Dedifferentiated amniotic fluid mesenchymal stem cell (primary cell): ENCODE measurements at regions not wholly inside any gene's neighbourhood (a gene's known extent, or its start where the extent isn't known, plus 50 kb on each side); places are given as distances from the start of the nearest gene placed in this dataset.

Experiments
- DNase-seq: peaks from one replicate; pipeline ENCODE4 v3.0.0-alpha.2; 2016; ENCODE audit errors: extremely low spot score

DNA sequence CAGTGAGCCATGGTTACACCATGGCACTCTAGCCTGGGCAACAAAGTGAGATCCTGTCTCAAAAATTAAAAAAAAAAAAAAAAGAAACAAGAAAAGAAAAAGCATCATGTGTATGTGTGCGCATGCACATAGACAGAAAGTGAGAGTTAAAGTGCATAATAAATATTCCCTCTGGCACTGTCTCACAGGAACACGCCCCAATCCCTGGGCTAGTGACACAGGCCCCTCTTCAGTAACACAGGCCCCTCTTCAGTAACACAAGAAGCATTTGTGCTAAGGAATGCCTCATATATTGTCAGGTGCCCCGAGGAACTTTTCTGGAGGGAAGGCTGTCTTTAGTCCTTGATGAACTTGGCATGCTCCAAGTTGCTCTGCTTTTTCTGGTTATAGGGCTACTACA lies 57.5 kb downstream of the RPL27A start:
- DNase-seq = no peak

DNA sequence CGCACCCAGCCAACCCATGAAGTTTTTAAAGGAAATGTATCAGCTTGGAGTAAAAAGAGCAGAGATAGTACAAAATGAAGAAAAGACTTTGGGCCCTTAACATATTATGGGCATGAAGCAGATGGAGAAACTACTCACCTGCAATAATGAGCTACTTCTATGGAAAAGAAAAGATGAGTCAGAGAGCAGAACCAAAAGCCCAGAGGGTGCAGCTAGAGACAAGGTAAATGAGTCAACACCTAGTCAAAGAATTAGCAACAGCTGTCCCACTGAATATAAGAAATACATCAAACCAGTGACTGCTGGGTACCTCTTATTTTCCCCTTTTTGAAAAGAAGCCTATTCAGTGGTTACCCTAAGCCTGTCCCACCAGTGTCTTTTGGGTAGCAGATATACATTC lies 61.8 kb downstream of the RPL27A start:
- DNase-seq = no peak

DNA sequence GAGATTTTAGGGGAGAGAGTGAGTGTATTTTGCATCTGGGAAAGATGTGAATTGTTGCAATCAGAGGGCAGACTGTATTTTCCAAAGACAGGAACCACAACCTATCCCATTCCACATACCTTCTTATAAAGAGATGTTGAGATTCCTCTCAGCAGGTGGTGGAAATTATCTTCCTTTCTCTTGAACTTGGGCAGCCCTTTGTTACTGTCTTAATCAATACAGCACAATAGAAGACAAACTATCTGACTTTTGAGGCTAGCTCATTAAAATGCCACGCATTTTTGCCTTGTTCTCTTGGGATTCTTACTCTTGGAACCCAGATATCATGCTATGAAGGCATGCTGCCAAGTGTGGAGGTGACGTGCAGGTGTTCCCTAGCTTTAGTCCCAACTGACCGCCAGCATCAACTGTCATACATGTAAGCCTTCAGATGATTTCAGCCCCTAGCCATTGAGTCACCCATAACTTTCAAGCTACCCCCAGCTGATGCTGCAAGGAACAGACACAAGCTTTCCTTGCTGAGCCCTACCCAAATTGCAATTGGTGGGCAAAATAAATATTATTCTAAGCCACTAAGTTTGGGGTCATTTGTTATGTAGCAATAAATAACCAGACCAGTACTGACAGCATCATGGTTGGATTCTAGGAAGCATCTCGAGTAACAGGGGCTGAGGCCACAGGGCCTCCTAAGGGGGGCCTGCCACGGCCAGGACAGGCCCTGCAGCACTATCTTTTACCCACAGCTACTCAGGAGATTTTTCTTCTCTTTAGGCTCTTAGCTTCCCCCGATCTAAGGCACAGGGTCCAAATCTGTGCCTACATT lies 63.0 kb downstream of the RPL27A start:
- DNase-seq = no peak

DNA sequence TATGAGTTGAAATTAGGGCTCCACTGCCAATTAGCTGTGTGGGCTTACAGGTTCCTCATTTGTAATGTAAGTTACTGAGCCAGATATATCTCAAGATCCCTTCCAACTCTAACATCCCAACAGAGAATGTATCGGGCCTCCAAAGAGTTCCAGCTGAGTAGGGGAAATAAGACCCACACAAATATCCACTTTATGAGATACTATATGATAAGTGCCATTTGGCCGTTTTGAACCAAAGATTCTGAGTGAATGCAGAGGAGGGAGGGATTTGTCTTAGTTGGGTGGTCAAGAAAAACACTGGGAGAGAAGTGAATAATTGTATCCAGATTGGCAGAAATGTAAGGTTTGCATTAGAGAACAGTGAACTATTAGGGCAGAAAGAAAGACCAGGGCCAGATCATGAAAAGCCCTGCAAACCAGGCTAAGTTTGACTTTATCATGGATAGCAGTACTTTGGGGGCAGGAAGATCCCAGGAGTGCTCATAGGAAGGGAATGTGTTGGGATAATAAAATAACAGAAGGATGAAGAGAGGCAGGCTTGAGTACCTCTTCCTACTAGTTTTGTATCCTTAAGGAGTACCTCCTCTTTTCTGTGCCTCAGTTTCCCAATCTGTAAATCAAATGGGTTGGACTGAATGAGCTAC lies 63.9 kb downstream of the RPL27A start:
- no peak for DNase-seq

DNA sequence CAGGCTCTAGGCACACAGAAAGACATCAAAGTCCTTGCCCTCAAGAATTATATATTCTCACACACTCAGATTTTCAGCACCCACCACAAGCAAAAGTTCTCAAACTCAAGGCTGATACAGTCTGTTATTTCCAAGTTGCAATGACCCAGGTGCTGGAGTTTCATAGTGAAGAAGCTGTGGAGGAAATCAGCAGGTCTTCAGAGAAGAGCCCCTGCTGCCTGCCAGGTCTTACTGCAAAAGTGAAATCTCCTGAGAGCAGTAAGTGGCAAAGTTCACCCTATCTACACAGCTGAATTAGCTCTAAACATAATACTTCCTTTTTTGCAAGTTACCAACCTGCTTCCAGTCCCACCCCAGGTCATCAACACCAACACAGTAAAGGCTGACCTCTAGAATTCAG lies 64.6 kb downstream of the RPL27A start:
- DNase-seq = no peak

DNA sequence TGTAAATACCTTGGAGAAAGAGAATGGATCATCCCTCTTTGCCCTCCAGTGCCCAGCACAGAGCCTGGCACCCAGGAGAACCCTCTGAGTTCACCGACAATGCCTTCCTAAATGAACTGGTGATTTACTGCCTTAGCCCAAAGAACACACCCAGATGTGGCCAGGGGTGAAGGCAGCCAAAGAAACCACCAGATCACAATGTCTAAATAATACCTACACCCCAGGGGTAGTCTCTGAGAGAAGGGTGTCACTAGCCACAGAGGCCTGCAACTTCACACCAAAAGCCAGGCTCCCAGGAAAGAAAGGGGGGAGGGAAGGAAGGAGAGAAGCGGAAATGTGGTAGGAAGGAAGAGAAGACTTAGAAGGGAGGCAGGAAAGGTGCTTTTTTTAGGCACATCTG lies 65.7 kb downstream of the RPL27A start:
- no peak for DNase-seq

DNA sequence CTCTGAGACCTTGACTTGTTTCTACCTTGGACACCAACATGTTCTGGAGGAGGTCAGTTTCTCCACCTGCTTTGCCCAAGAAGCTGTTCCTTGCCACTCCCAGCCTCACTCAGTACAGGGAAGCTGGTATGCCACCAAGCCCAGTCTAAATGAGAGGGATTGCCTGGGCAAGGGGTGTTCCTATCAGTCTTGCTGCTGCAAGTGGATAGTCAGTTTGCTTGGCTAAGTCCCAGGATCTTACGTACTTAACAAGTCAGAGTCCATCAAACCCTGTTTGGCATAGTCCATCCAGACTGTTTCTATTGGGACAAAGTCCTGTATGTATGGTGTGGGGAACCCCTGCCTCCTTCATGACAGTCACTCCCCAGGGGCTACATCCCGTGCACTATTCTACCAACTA lies 66.6 kb downstream of the RPL27A start:
- no peak for DNase-seq

DNA sequence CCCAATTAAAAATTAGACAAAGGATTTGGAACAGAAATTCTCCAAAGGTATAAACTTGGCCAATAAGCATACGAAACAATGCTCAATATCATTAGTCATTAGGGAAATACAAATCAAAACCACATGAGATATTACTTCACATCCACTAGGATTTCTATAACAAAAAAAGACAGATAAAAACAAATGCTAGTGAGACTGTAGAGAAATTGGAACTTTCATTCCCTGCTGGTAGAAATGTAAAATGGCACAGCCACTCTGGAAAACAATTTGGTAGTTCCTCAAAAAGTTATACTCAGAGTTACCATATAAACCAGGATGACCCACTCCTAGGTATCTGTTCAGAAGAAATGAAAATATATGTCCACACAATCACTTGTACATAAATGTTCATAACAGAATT lies 71.6 kb downstream of the RPL27A start:
- no peak for DNase-seq

DNA sequence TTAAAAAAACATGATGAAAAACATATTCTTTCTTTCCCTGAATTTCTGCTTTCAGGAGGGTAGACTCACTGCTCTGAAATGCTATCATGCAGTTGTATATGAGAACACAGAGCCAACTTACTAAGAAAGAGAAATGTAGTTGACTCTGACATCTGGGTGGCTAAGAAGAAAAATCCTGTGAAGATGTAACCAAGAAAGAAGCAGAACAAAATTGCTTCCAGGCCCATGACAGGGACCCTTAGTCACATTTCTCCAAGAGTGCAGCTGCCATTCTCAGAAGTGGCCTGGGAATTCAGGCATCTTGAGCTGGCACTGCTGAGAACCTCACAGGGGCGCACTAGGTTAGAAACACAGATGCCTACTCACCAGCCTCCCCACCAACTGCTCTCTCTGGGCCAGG lies 73.6 kb downstream of the RPL27A start:
- peak; percentile 40 for DNase-seq

DNA sequence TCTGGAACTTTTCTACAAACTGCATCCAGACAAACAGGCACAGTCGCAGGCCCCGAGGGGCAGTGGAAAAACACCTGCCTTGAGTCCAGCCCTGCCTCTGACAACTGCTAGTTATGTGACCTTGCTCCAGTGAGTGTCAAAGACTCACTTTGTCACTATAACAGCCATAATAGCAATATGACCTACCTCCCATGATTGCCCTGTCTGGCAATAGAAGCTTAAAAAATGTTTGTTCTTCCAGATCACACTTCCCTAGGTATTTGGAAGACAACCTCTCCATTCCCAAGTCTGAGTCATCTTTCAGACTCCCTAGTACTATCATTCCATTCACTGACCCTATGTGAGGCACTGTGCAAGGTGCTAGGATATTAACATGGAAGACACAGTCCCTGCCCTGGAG lies 74.5 kb downstream of the RPL27A start:
- DNase-seq = no peak

DNA sequence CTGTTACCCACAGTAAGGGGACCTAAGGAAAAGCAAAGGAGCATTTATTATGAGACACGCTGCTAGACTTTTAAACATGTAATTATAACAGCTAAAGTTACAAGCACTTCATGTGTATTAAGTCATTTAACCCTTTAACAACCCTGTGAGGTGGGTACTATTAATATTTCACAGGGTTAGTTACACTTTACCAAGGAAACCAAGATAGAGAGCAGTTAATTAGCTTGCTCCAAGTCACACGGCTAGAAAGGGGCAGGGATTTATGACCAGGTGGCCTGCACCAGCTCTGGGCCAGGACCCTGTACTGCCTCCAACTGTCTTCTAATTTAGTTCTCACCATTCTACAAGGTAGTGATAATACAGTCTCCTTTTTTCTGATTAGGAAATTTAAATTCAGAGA lies 74.9 kb downstream of the RPL27A start:
- no peak for DNase-seq

DNA sequence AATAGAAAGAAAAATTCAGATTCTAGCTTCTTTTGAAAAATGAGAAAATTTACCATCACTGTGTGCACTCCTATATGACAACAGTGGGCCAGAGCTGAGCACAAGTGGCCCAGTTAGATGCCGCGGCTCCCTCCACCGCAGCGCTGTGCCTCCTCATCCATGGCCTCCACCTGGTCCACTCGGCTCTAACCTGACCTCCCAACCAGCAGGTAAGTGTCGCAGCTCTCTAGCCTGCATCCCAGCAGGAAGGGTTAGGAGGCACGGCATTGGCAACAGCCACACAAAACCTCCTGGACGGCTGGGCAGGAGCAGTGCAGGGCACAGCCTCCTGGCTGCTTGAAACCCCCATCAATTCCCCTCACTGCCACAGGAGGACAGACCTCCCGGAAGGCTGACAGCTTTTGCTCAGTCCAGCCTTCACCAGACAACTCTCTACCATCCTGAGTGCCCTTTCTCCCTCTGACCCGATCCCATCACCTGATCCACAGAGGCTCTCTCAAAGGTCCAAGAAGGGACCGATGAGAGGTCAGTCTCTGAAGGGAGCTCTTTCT lies 76.1 kb downstream of the RPL27A start:
- no peak for DNase-seq

DNA sequence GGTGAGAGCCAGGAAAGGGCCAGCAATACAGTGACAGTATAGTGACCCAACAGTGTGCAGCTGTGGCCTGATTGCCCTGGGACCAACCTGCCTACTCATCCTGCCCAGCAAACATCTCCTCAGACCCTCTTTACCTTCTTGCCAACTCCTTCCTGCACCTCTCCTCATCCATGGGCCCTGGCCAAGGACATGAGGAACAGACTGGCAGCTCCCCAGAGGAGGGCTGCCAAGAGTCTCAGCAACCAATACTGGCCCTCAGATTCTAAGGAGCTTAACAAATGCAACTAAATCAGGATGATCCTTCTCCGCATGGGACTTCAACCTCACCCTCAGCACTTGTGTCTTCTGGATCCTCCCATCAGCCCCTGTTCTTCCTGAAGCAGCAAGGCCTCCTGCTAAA lies 77.0 kb downstream of the RPL27A start:
- DNase-seq = no peak

DNA sequence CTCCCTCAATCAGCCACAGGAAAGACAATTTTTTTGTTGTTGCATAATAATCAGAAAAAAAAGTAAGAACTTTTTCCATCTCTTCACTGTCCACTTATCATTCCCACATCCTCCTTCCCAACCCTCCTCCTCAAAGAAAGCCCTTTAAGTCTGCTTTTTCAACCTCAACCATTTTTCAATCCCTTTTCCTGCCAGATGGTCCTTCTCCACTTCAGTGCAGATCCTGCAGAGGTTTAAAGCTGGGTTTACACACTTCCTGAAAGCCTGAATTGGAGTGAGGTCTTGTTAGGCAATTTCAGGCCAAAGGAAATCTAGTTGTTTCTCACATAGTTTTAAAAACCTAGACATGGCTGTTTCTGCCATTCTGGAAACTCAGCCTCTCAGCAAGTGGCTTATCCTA lies 78.3 kb downstream of the RPL27A start:
- no peak for DNase-seq

DNA sequence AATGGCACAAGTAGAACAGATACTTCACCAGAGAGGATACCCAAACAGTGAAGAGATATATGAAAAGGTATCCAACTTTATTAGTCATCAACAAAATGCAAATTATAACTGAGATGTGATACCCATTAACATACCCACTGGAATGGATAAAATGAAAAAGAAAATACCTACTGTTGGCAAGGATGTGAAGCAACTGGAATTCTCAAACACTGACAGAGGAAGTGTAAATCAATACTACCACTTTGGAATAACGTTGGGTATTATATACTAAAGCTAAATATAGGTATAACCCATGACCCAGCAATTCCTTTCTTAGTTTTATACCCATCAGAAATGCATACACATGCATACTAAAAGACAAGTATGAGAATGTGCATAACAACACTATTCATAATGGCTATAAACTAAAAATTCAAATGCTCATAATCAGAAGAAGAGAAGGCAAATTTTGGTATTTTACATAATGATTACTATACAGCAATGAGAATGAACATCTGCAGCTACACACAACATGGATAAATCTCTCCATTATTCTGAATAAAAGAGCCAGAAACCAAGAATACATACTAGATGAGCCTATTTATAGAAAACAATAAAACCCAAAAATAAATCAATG lies 80.6 kb downstream of the RPL27A start:
- no peak for DNase-seq

DNA sequence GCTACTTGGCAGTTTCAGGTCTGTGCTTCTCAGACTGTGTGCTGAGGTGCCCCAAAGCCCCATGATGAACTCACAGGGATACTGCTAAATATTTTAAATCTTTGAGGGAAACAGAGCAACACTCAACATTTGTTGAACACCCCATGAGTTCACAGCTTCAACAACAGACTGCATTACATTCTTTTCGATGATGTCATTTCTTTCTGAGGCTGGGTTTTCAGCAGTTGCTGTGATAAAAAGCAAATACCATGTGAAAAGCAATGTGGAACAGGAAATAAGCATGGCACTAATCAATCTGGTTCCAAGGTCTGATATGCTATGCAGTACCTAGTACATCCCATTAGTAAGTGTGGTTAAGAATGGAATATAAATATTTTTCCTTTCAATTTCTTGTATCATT lies 82.7 kb downstream of the RPL27A start:
- DNase-seq = peak; percentile 64

DNA sequence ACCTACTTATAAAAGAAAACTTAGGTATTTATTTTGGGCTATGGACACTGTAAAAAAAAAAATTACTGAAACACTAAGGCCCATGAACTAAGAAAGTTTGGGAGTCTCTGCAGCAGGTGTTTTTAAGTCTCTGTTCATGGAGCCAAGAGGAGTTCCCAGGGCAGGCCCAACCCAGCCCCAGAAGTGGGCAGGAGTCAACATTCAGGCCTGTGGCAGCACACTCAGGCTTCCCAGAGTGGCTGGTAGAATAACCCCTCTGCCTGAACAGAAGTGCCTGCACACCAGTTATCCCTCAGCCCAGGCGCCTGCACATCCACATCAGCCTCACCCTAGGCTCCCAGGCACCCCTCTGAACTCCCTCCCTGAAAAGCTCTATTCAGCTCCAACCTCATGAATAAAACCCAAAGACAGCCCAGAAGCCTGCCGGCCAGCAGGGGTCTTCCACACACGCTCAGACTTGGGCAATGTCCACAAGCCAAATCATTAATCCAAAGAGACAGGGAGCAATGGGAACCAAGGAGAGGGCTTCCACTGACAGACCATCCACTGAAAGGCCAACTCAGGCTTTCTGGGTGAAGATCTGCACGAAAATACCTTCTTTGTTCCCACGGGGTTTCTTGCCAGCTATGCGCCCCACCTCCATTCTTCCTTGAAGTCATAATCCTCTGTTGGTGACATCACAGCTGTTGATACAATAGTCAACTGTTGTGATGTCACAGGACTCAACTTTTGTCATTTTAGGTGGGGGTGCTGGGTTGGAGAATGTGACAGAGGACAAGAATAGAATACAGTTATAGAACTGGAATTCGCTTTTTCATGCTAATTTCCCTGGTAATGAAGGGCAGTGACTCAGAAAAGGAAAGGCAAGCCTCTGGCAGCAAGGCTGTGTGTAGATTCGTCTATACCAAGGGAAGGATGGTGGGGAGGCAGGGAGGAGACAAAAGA lies 83.7 kb downstream of the RPL27A start:
- peak; percentile 68 for DNase-seq

DNA sequence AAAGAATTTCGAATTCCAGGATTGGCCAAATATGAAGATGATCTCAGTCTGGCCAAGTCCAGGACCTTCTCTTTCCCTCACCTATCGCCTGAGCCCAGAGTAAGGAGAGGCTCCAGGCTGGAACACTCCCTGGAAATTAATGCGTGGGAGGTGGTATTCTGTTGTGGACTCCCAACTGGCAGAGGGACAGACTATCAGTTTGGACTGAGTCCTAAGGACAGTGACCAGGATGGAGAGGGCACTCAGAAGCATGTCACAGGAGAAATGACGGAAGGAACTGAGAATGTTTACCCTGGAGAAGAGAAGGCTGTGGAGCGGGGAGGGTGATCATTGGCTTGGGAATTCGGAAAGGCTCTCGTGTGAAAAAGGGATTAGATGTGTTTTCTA lies 84.4 kb downstream of the RPL27A start:
- no peak for DNase-seq

DNA sequence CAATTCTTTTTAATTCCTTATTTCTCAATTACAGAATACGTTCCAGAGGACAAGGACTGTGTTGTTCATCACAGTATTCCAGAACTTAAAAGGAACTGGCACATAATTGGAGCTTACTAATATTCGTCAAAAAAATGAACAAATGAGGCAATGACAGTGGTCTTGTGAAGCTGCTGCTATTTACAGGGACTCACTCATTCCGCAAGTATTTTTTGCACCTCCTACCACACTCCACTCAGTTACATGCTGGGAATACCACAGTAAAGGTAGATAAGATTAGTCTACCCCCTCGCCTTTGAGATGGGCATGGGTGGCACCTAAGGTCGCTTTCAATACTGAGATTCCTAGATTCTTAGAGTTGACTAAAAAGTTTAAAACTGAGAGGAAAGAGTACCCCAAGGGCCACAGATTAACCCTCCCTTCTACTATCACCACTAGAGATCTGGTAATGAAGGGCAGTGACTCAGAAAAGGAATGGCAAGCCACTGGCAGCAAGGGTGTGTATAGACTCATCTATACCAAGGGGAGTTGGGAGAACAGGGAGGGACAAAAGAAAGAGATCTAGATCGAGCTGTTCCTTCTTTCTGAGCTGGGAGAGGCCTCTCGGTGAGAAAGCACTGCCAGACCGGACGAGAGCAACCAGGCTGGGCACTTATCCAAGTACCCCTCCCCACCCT lies 85.0 kb downstream of the RPL27A start:
- no peak for DNase-seq

DNA sequence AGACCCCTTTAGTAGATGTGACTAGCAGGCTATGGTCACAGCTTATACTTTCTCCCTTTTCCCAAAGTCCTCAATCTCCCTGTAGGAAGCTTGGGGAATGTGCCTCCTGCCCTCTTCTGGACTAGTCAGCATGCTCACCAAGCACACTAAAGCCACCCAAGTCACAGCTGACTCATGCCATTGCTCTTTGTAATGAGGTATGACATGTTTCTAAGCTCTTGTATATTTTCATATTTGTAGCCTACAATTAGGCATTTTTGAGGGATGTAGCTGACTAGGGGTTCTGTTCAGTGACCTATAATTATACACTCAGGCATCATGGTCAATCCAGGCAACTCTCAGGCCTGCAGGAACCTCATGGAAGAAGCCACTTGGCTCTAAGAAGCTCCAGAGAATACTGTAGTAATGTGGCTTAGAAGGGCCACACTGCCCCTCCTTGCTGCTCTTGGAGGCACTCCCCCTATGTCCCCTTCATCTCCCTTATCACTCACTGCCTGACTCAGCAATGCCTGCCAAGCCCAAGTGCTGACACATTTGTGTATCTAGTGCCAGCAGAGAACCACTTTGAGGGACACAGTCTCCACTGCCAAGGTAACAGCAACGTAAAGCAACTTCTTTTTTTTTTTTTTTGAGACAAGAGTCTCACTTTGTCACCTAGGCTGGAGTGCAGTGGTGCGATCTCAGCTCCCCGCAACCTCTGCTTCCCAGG lies 86.2 kb downstream of the RPL27A start:
- DNase-seq = peak; percentile 86
